ENCODE measurements at regions not wholly inside any gene's neighbourhood (a gene's known extent, or its start where the extent isn't known, plus 50 kb on each side); places are given as distances from the start of the nearest gene placed in this dataset.

DNA sequence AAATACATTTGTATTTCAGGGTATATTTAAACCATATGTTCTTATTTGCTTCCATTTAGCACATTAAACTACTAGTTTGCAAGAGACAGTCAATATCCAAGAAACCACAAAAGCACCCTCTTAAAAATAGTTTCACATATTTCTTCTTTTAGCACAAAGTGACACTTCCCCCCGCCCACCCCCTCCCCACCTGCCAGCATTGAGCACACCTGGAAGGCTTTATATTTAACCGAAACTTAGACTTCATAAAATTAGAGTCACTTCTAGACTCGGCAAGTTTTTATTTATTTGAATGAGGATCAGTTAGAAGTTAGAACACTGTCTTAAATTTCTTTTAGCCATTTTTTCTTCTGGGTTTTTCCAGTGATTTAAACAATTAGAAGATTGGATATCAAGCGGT is 355.9 kb upstream of the FIGN start:
- Histone ChIP-seq H3K4me2 (ENCODE audit: low read length) (no peak overlapping the region), H3K36me3 (ENCODE audit: control insufficient read depth in 1 of 2, insufficient read depth in 2 of 2, low read length in 2 of 2) (no peaks in the 10 kb centered on the region), H3K27me3 (ENCODE audit: insufficient read depth, low read length) (no peaks in the 10 kb centered on the region), H3K9me2 (ENCODE audit: insufficient read depth) (no peaks in the 10 kb centered on the region), H3K27ac (ENCODE audit: low read depth, low read length) (no peak overlapping the region), H3K9ac (ENCODE audit: low read length) (no peak overlapping the region), H3K4me3 (replicated peaks in 1 of 2; ENCODE audit: low read depth in 1 of 2, low read length in 2 of 2) (no peak overlapping the region), H4K20me1 (ENCODE audit: insufficient read depth) (no peaks in the 10 kb centered on the region), H3K4me1 (ENCODE audit: control insufficient read depth in 1 of 2, insufficient read depth in 2 of 2, low read length in 2 of 2) (no peaks in the 10 kb centered on the region), H3K79me2 (ENCODE audit: insufficient read depth, low read length) (no peaks in the 10 kb centered on the region), H3K9me3 (ENCODE audit: control insufficient read depth in 1 of 2, insufficient read depth in 1 of 2, low read depth in 1 of 2, low read length in 2 of 2) (no peaks in the 10 kb centered on the region), H2AFZ (ENCODE audit: low read depth, low read length, poor library complexity, severe bottlenecking) (no peak overlapping the region)
- intact Hi-C loops (cut with micrococcal nuclease): no loop called here
- no peak for DNase-seq (ENCODE audit: low read depth, low spot score)
- CTCF ChIA-PET: no interaction called here
- RAD21 ChIA-PET (ENCODE audit: low non-redundant PET in 1 of 2, low total read pairs in 2 of 2, uncharacterized antibody in 2 of 2, unreplicated experiment in 2 of 2): no interaction called here
- TF ChIP-seq YY1 (IDR thresholded peaks at IDR 0.05; ENCODE audit: extremely low read depth, insufficient replicate concordance, low read depth, low read length) (no peak), SP1 (IDR thresholded peaks at IDR 0.05; ENCODE audit: low read depth) (no peak), SIN3A (IDR thresholded peaks at IDR 0.05; ENCODE audit: low read depth) (no peak), POLR2A (IDR thresholded peaks at IDR 0.05; ENCODE audit: borderline replicate concordance, extremely low read depth, insufficient read depth, insufficient read length) (no peak), EZH2phosphoT487 (IDR thresholded peaks at IDR 0.05; ENCODE audit: borderline replicate concordance) (no peak), SRF (IDR thresholded peaks at IDR 0.05; ENCODE audit: low read depth) (no peak), EZH2 (IDR thresholded peaks at IDR 0.05) (no peak)
- TF ChIP-seq, protein P1, sequence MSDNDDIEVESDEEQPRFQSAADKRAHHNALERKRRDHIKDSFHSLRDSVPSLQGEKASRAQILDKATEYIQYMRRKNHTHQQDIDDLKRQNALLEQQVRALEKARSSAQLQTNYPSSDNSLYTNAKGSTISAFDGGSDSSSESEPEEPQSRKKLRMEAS (IDR thresholded peaks at IDR 0.05): no peak
- TF ChIP-seq, protein P2, sequence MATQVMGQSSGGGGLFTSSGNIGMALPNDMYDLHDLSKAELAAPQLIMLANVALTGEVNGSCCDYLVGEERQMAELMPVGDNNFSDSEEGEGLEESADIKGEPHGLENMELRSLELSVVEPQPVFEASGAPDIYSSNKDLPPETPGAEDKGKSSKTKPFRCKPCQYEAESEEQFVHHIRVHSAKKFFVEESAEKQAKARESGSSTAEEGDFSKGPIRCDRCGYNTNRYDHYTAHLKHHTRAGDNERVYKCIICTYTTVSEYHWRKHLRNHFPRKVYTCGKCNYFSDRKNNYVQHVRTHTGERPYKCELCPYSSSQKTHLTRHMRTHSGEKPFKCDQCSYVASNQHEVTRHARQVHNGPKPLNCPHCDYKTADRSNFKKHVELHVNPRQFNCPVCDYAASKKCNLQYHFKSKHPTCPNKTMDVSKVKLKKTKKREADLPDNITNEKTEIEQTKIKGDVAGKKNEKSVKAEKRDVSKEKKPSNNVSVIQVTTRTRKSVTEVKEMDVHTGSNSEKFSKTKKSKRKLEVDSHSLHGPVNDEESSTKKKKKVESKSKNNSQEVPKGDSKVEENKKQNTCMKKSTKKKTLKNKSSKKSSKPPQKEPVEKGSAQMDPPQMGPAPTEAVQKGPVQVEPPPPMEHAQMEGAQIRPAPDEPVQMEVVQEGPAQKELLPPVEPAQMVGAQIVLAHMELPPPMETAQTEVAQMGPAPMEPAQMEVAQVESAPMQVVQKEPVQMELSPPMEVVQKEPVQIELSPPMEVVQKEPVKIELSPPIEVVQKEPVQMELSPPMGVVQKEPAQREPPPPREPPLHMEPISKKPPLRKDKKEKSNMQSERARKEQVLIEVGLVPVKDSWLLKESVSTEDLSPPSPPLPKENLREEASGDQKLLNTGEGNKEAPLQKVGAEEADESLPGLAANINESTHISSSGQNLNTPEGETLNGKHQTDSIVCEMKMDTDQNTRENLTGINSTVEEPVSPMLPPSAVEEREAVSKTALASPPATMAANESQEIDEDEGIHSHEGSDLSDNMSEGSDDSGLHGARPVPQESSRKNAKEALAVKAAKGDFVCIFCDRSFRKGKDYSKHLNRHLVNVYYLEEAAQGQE (IDR thresholded peaks at IDR 0.05; ENCODE audit: low read depth): no peak
- TF ChIP-seq, protein P3, sequence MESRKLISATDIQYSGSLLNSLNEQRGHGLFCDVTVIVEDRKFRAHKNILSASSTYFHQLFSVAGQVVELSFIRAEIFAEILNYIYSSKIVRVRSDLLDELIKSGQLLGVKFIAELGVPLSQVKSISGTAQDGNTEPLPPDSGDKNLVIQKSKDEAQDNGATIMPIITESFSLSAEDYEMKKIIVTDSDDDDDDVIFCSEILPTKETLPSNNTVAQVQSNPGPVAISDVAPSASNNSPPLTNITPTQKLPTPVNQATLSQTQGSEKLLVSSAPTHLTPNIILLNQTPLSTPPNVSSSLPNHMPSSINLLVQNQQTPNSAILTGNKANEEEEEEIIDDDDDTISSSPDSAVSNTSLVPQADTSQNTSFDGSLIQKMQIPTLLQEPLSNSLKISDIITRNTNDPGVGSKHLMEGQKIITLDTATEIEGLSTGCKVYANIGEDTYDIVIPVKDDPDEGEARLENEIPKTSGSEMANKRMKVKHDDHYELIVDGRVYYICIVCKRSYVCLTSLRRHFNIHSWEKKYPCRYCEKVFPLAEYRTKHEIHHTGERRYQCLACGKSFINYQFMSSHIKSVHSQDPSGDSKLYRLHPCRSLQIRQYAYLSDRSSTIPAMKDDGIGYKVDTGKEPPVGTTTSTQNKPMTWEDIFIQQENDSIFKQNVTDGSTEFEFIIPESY (IDR thresholded peaks at IDR 0.05; ENCODE audit: extremely low read depth, insufficient replicate concordance, low read length): no peak
- TF ChIP-seq, protein P4, sequence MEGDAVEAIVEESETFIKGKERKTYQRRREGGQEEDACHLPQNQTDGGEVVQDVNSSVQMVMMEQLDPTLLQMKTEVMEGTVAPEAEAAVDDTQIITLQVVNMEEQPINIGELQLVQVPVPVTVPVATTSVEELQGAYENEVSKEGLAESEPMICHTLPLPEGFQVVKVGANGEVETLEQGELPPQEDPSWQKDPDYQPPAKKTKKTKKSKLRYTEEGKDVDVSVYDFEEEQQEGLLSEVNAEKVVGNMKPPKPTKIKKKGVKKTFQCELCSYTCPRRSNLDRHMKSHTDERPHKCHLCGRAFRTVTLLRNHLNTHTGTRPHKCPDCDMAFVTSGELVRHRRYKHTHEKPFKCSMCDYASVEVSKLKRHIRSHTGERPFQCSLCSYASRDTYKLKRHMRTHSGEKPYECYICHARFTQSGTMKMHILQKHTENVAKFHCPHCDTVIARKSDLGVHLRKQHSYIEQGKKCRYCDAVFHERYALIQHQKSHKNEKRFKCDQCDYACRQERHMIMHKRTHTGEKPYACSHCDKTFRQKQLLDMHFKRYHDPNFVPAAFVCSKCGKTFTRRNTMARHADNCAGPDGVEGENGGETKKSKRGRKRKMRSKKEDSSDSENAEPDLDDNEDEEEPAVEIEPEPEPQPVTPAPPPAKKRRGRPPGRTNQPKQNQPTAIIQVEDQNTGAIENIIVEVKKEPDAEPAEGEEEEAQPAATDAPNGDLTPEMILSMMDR (IDR thresholded peaks at IDR 0.05 in 2 of 3, conservative IDR thresholded peaks at IDR 0.05 in 1 of 3; ENCODE audit: borderline replicate concordance in 1 of 3, insufficient read depth in 1 of 3, low read depth in 2 of 3, low read length in 2 of 3): no peak
- BruUV-seq (replicated peaks): no TSS peak
- POLR2A ChIA-PET: no interaction called here
- no peak for ATAC-seq
